ENCODE measurements at regions not wholly inside any gene's neighbourhood (a gene's known extent, or its start where the extent isn't known, plus 50 kb on each side); places are given as distances from the start of the nearest gene placed in this dataset.

DNA sequence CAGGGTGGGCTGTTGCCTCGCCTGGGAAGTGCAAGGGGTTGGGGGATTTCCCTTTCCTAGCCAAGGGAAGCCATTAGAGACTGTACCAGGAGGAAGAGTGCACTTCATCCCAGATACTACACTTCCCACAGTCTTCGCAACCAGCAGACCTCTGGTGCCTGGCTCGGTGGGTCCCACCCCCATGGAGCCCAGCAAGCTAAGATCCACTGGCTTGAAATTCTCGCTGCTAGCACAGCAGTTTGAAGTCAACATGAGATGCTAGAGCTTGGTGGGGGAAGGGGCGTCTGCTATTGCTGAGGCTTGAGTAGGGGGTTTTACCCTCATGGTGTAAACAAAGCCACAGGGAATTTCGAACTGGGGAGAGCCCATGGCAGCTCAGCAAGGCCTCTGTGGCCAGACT lies 586.4 kb downstream of the HTR1A start:
- no peak for DNase-seq (ENCODE audit: extremely low spot score)
- TF ChIP-seq CTCF (IDR thresholded peaks at IDR 0.05; ENCODE audit: control extremely low read depth, extremely low read depth, low read depth, missing control alignments): no peak
- ChIA-PET CTCF (no interaction called here), POLR2A (no interaction called here)

- no peak for DNase-seq (ENCODE audit: extremely low spot score)
- POLR2A ChIA-PET: no interaction called here
- no peak for TF ChIP-seq CTCF (IDR thresholded peaks at IDR 0.05; ENCODE audit: control extremely low read depth, extremely low read depth, low read depth, missing control alignments)
- CTCF ChIA-PET: no interaction called here
Observed at GRCh38 chr5:63374085-63374484, 588.2 kb downstream of the HTR1A start.

DNA sequence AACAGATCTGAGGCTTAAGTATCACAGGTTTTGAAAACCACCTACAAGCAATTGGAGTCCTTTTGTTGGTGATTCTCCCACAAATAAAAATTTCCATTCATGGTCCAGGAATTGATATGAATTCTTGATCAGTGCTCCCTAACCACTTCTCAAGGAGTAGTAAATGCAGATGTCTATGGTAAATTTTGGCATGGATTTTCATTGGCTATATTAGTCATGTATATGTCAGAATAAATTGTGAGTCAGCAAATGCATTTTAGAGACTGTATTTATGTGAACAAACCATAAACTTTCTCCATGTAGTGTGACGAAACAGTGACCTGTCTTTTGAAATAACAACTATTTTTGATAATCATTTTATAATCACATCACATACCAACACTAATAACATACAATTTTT lies 611.1 kb downstream of the HTR1A start:
- ChIA-PET CTCF (no interaction called here), POLR2A (no interaction called here)
- no peak for TF ChIP-seq CTCF (IDR thresholded peaks at IDR 0.05; ENCODE audit: control extremely low read depth, extremely low read depth, low read depth, missing control alignments)
- DNase-seq (ENCODE audit: extremely low spot score): no peak

- no peak for TF ChIP-seq CTCF (IDR thresholded peaks at IDR 0.05; ENCODE audit: control extremely low read depth, extremely low read depth, low read depth, missing control alignments)
- no peak for DNase-seq (ENCODE audit: extremely low spot score)
- POLR2A ChIA-PET: no interaction called here
- CTCF ChIA-PET: interaction anchor here (1.2 kb wide), 1 partner anchor 54 kb away, joined by 3 read pairs; no protein-coding TSS in a partner anchor
Observed at GRCh38 chr5:63346451-63346850, 615.8 kb downstream of the HTR1A start.

- CTCF ChIA-PET: no interaction called here
- DNase-seq (ENCODE audit: extremely low spot score): no peak
- TF ChIP-seq CTCF (IDR thresholded peaks at IDR 0.05; ENCODE audit: control extremely low read depth, extremely low read depth, low read depth, missing control alignments): no peak
- POLR2A ChIA-PET: no interaction called here
Observed at GRCh38 chr5:63341442-63341841, 620.8 kb downstream of the HTR1A start.

- DNase-seq (ENCODE audit: extremely low spot score): no peak
- ChIA-PET POLR2A (no interaction called here), CTCF (interaction anchor here (0.9 kb wide), 1 partner anchor 36 kb away, joined by 3 read pairs; no protein-coding TSS in a partner anchor)
- TF ChIP-seq CTCF (IDR thresholded peaks at IDR 0.05; ENCODE audit: control extremely low read depth, extremely low read depth, low read depth, missing control alignments): no peak
Observed at GRCh38 chr5:63323926-63324325, 638.3 kb downstream of the HTR1A start.

- DNase-seq (ENCODE audit: extremely low spot score): no peak
- ChIA-PET POLR2A (no interaction called here), CTCF (no interaction called here)
- no peak for TF ChIP-seq CTCF (IDR thresholded peaks at IDR 0.05; ENCODE audit: control extremely low read depth, extremely low read depth, low read depth, missing control alignments)
Observed at GRCh38 chr5:63314551-63314950, 647.7 kb downstream of the HTR1A start.
